ENCODE measurements at regions not wholly inside any gene's neighbourhood (a gene's known extent, or its start where the extent isn't known, plus 50 kb on each side); places are given as distances from the start of the nearest gene placed in this dataset.

- TF ChIP-seq GATA2 (IDR thresholded peaks at IDR 0.05; ENCODE audit: low read depth, low read length) (no peak), GATA3 (IDR thresholded peaks at IDR 0.05; ENCODE audit: low read depth, low read length) (no peak)
These were observed 398.0 kb upstream of the KIF2A start for GRCh38 chr5:61907995-61908394.
